K562 (cell line): ENCODE measurements at regions not wholly inside any gene's neighbourhood (a gene's known extent, or its start where the extent isn't known, plus 50 kb on each side); places are given as distances from the start of the nearest gene placed in this dataset.

Source experiments
- ATAC-seq: fragments of 200-7000 bp; cut with Tn5 transposase; 3 replicates; pipeline ENCODE4 v1.9.1; 2020; ENCODE audit warnings: moderate library complexity
- BruUV-seq: library from RNA; stranded (reverse); fragments of 400-500 nt; replicated peaks from 2 replicates; lab custom pipeline; 2021; lab: Mats Ljungman, UMichigan
- CTCF ChIA-PET: fragments of 300-600 bp; formaldehyde crosslinking; extraction: SDS; loops from one replicate; lab custom pipeline; 2021; ENCODE audit warnings: low intra/inter-chr PET ratio; lab: Yijun Ruan, JAX
- POLR2A ChIA-PET: fragments of 300-600, 350-650 bp; sonication (Branson Sonifier 250); formaldehyde crosslinking; extraction: SDS; loops from one replicate; lab custom pipeline; 2021; ENCODE audit warnings: antibody characterized with exemption, inconsistent platforms; lab: Yijun Ruan, JAX
- DNase-seq, 4 experiments: peaks; one replicate each; pipeline versions ENCODE4 v3.0.0 to v3.0.0-alpha.2; 2011 to 2018; ENCODE audit warnings: low spot score in 3 of 4, mixed read lengths in 3 of 4; ENCODE audit errors: extremely low read depth in 1 of 4
- FAIRE-seq: peaks from 2 replicates; lab custom pipeline; 2011; peaks lifted over from hg19 to GRCh38; lab: Jason Lieb, UNC
- H2AFZ ChIP-seq: 2 replicates; pipeline ENCODE4 v1.6.0; 2011; ENCODE audit warnings: low read depth, low read length, control low read depth, inconsistent platforms
- H3K27ac ChIP-seq: fragments of 200-600 bp; 3 replicates; pipeline ENCODE4 v1.8.0; 2011; ENCODE audit warnings: low read depth, mild to moderate bottlenecking, control low read depth, inconsistent platforms, low read length, moderate library complexity, mixed read lengths; ENCODE audit errors: extremely low read depth
- H3K27me3 ChIP-seq, 2 experiments: fragments of 300-600 bp in 1 of 2; 2 replicates in 1 of 2; 3 replicates in 1 of 2; pipeline versions ENCODE4 v1.6.0 to v1.8.0; 2011; ENCODE audit warnings: inconsistent platforms in 2 of 2, low read length in 2 of 2, mild to moderate bottlenecking in 1 of 2, mixed read lengths in 1 of 2, moderate library complexity in 1 of 2; ENCODE audit not compliant: control insufficient read depth in 2 of 2, insufficient read depth in 2 of 2
- H3K36me3 ChIP-seq: fragments of 300-600 bp; 3 replicates; pipeline ENCODE4 v1.8.0; 2011; ENCODE audit warnings: mild to moderate bottlenecking, low read length, inconsistent platforms; ENCODE audit not compliant: control insufficient read depth, insufficient read depth
- H3K4me1 ChIP-seq, 2 experiments: fragments of 200-600 bp in 1 of 2; replicated peaks in 1 of 2; 2 replicates in 1 of 2; 3 replicates in 1 of 2; pipeline versions ENCODE4 v1.5.1 to v1.8.0; 2011; ENCODE audit warnings: inconsistent platforms in 2 of 2, low read length in 2 of 2, mild to moderate bottlenecking in 1 of 2, mixed read lengths in 1 of 2, moderate library complexity in 1 of 2; ENCODE audit not compliant: control insufficient read depth in 2 of 2, insufficient read depth in 2 of 2
- H3K4me2 ChIP-seq: 2 replicates; pipeline ENCODE4 v1.6.1; 2011; ENCODE audit warnings: low read length, control low read depth, inconsistent platforms, mixed read lengths; ENCODE audit not compliant: insufficient read depth
- H3K4me3 ChIP-seq: fragments of 200-600 bp; sonication (generic), shearing (Covaris generic); 2 replicates; pipeline ENCODE4 v1.5.1; 2016; ENCODE audit warnings: control low read depth, inconsistent platforms
- H3K79me2 ChIP-seq: fragments of 200-600 bp; 3 replicates; pipeline ENCODE4 v1.8.0; 2011; ENCODE audit warnings: low read length, inconsistent platforms; ENCODE audit not compliant: control insufficient read depth, insufficient read depth
- H3K9ac ChIP-seq, 2 experiments: 2 replicates each; pipeline versions ENCODE4 v1.6.0 to v1.6.1; 2011; ENCODE audit warnings: low read depth in 2 of 2, low read length in 2 of 2, control low read depth in 1 of 2, inconsistent platforms in 1 of 2, mild to moderate bottlenecking in 1 of 2, mixed read lengths in 1 of 2; ENCODE audit not compliant: insufficient read depth in 1 of 2
- H3K9me1 ChIP-seq: one replicate; pipeline ENCODE4 v1.6.0; 2011; ENCODE audit warnings: inconsistent platforms, mild to moderate bottlenecking, low read length, moderate library complexity; ENCODE audit not compliant: control insufficient read depth, insufficient read depth
- H3K9me3 ChIP-seq: replicated peaks from 2 replicates; pipeline ENCODE4 v1.5.1; 2011; ENCODE audit warnings: low read depth, low read length, inconsistent platforms; ENCODE audit not compliant: control insufficient read depth, insufficient read depth
- H4K20me1 ChIP-seq: replicated peaks from 2 replicates; pipeline ENCODE4 v1.6.1; 2011; ENCODE audit warnings: low read length, inconsistent platforms, mixed read lengths; ENCODE audit not compliant: control insufficient read depth, insufficient read depth
- CBFA2T3 ChIP-seq: fragments of 450-650 bp; IDR thresholded peaks from 2 replicates; pipeline ENCODE4 v1.6.1; 2017
- CC2D1A ChIP-seq: fragments of 450-650 bp; IDR thresholded peaks from 2 replicates; pipeline ENCODE4 v1.6.1; 2017; ENCODE audit warnings: mild to moderate bottlenecking
- CREB1 ChIP-seq, 2 experiments: sonication (generic) in 1 of 2; formaldehyde crosslinking in 1 of 2; IDR thresholded peaks; 2 replicates each; pipeline versions ENCODE4 v1.6.1 to v1.8.0; 2012 to 2022; ENCODE audit warnings: inconsistent platforms in 1 of 2, mild to moderate bottlenecking in 1 of 2, missing genetic modification reagents in 1 of 2, moderate library complexity in 1 of 2
- CTBP1 ChIP-seq: fragments of 450-650 bp; IDR thresholded peaks from 2 replicates; pipeline ENCODE4 v1.6.1; 2016; ENCODE audit warnings: borderline replicate concordance
- DPF2 ChIP-seq: fragments of 450-650 bp; IDR thresholded peaks from 2 replicates; pipeline ENCODE4 v1.6.1; 2016
- EP300 ChIP-seq: IDR thresholded peaks from 2 replicates; pipeline ENCODE4 v1.6.1; 2012; ENCODE audit warnings: low read length, improper control_type of control experiment
- GABPB1 ChIP-seq: sonication (generic); formaldehyde crosslinking; IDR thresholded peaks from 2 replicates; pipeline ENCODE4 v1.8.0; 2022; ENCODE audit warnings: mild to moderate bottlenecking, missing genetic modification reagents
- JUND ChIP-seq, 2 experiments: IDR thresholded peaks; 2 replicates in 1 of 2; 3 replicates in 1 of 2; pipeline ENCODE4 v1.6.1; 2011; ENCODE audit warnings: borderline replicate concordance in 2 of 2, low read depth in 2 of 2, low read length in 2 of 2, improper control_type of control experiment in 1 of 2, missing biosample characterization in 1 of 2, missing genetic modification characterization in 1 of 2, missing genetic modification reagents in 1 of 2
- KLF16 ChIP-seq: IDR thresholded peaks from 2 replicates; pipeline ENCODE4 v1.6.1; 2016; ENCODE audit warnings: antibody characterized with exemption
- MECOM ChIP-seq: fragments of 250-450 bp; sonication (Bioruptor Pico); IDR thresholded peaks from 2 replicates; pipeline ENCODE4 v1.8.0; 2022; ENCODE audit warnings: inconsistent platforms
- MTA3 ChIP-seq: fragments of 450-650 bp; formaldehyde crosslinking; IDR thresholded peaks from 2 replicates; pipeline ENCODE4 v1.6.1; 2017; ENCODE audit warnings: mild to moderate bottlenecking, borderline replicate concordance
- MYNN ChIP-seq, 2 experiments: sonication (generic); formaldehyde crosslinking in 1 of 2; IDR thresholded peaks; 2 replicates each; pipeline versions ENCODE4 v1.5.0 to v1.6.1; 2016 to 2020; ENCODE audit warnings: antibody characterized with exemption in 1 of 2, missing genetic modification reagents in 1 of 2
- NFE2 ChIP-seq: IDR thresholded peaks from 2 replicates; pipeline ENCODE4 v1.6.1; 2014; ENCODE audit warnings: antibody characterized with exemption, low read depth
- POLR2AphosphoS5 ChIP-seq: IDR thresholded peaks from 2 replicates; pipeline ENCODE4 v1.6.1; 2011; ENCODE audit warnings: mild to moderate bottlenecking, low read depth, low read length, moderate library complexity; ENCODE audit not compliant: control insufficient read depth, insufficient read depth
- RCOR1 ChIP-seq, 2 experiments: IDR thresholded peaks; 2 replicates each; pipeline ENCODE4 v1.6.1; 2012; ENCODE audit warnings: low read depth in 2 of 2, low read length in 2 of 2, borderline replicate concordance in 1 of 2, improper control_type of control experiment in 1 of 2
- SREBF2 ChIP-seq: sonication (generic); formaldehyde crosslinking; IDR thresholded peaks from 2 replicates; pipeline ENCODE4 v1.4.0; 2020; ENCODE audit warnings: mild to moderate bottlenecking, missing genetic modification reagents
- TCF3 ChIP-seq: sonication (generic); formaldehyde crosslinking; IDR thresholded peaks from 2 replicates; pipeline ENCODE4 v1.4.0; 2020; ENCODE audit warnings: mild to moderate bottlenecking, missing genetic modification reagents
- TEAD4 ChIP-seq, 2 experiments: sonication (generic) in 1 of 2; formaldehyde crosslinking in 1 of 2; IDR thresholded peaks; 2 replicates each; pipeline versions ENCODE4 v1.6.1 to v1.8.0; 2012 to 2022; ENCODE audit warnings: borderline replicate concordance in 1 of 2, inconsistent platforms in 1 of 2, low read length in 1 of 2, mild to moderate bottlenecking in 1 of 2, missing genetic modification reagents in 1 of 2
- ZC3H11A ChIP-seq: IDR thresholded peaks from 2 replicates; pipeline ENCODE4 v1.6.1; 2012; ENCODE audit warnings: low read depth, low read length, improper control_type of control experiment
- WGBS: fragments of 100-300 bp; shearing (Covaris generic); methylation state at CpG from one replicate; pipeline ENCODE4 v1.1.6; 2016; ENCODE audit warnings: low coverage, mixed read lengths; ENCODE audit not compliant: insufficient coverage; ENCODE audit errors: missing lambda C conversion rate; 5-methylcytosine and 5-hydroxymethylcytosine counted together
- in situ Hi-C: fragments of 300-500 bp; cut with MboI; formaldehyde crosslinking; loops from 4 replicates; pipeline ENCODE4 v1.15.0; 2018; ENCODE audit warnings: inconsistent platforms, mixed read lengths
- intact Hi-C: fragments of 100-400 bp; cut with micrococcal nuclease; formaldehyde crosslinking; loops from 2 replicates; pipeline ENCODE4 v1.14.2; 2022
- TF ChIP-seq, protein P1 (sequence below): fragments of 200-800 bp; sonication (Bioruptor generic); IDR thresholded peaks from 2 replicates; pipeline ENCODE4 v1.6.1; 2017; ENCODE audit warnings: missing genetic modification characterization, missing compliant biosample characterization

DNA sequence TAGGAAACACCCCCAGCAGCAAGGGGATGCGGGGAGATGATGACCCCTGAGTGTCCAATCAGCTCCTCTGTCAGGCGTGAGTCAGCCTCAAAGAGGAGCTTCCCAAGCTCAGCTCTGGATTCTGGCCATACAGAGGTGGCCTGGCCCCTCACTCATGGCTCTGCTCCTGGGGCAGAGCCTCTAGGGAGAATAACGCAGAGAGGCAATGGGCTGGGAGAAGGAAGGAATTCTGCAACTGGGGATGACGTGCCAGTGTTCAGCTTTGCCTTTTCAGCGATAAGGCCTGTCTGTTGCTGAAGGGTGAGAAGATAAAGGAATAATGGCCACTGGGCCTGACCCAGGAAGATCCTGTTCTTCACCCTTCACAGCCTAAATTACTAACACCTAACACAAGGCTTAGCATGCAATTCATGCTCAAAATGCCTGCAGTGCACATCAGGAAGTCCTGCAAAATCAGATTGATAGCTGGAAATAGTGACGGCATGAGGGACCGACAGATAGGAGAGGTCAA, 92.2 kb downstream of the TBX19 start (continued):
- no peak for TF ChIP-seq ZC3H11A
- peak; percentile 16; the same call in 1 of the 2 replicates for TF ChIP-seq MYNN (IDR thresholded peaks at IDR 0.05)
- no peak for TF ChIP-seq MYNN (CRISPR knock-in tag; IDR thresholded peaks at IDR 0.05)
- TF ChIP-seq CREB1 (IDR thresholded peaks at IDR 0.05), result no peak
- TF ChIP-seq CREB1 (CRISPR knock-in tag; IDR thresholded peaks at IDR 0.05), result peak; percentile 41; the same call in 1 of the 2 replicates
- TF ChIP-seq SREBF2 (CRISPR knock-in tag), result no peak
- TF ChIP-seq NFE2, result peak; percentile 32; the same call in 1 of the 2 replicates

DNA sequence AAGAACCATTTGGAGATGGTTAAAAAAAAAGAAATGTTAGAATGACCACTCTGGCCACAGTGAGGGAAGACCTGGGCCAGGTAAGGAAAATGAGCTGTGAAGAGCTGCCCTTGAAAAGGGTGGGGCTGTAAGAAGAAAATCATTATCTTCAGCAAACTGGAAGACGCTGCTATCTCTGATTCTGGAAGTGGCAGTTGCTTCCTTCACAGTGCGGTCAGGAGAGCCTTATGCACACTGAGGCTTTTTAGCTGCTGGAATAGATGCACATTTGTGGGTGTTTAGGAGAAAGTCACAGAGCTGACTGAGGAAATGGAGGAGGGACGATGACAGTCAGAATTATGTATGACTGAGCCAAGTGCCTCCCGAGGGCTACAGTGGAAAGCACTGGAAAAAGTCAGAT, 91.6 kb downstream of the TBX19 start:
- Histone ChIP-seq H3K27ac (peak overlapping the region; percentile 13; the same call in 2 of the 3 replicates), H3K9me3 (no peaks in the 10 kb centered on the region), H3K4me1 (peaks cover 24 to 57% of the 10 kb centered on the region in 2 experiments), H2AFZ (peak overlapping the region; percentile 18; the same call in 1 of the 2 replicates), H3K4me3 (no peak overlapping the region), H3K4me2 (peak overlapping the region; percentile 72), H4K20me1 (no peaks in the 10 kb centered on the region), H3K9me1 (no peaks in the 10 kb centered on the region), H3K27me3 (no peaks in the 10 kb centered on the region), H3K79me2 (no peaks in the 10 kb centered on the region), H3K9ac (peak overlapping the region in 1 of 2 experiments; percentile 10; a peak in 1 of 4 replicates), H3K36me3 (no peaks in the 10 kb centered on the region)
- 2% methylated on average over 4 of the region's 4 CpGs for WGBS
- intact Hi-C loops, result no loop called here
- in situ Hi-C loops, result no loop called here
- BruUV-seq, result no TSS peak
- ChIA-PET POLR2A (interaction anchor here (0.6 to 2.2 kb wide), 6 partner anchors 10 to 87 kb away, joined by 3 to 6 read pairs (median 4); no protein-coding TSS in a partner anchor), CTCF (no interaction called here)
- ATAC-seq (peak; percentile 57), FAIRE-seq (peak; percentile 68), DNase-seq (peak in 3 of 4 experiments; percentile 29 to 72 (median 38))
- TF ChIP-seq KLF16 (peak; percentile 12; the same call in 1 of the 2 replicates), JUND (IDR thresholded peaks at IDR 0.05; ENCODE audit: borderline replicate concordance, low read depth, low read length) (0 out of 2 replicates have a peak, but pooled peaks have one; percentile 15), JUND (tag; IDR thresholded peaks at IDR 0.05; ENCODE audit: borderline replicate concordance, low read depth, low read length) (no peak; the same call in 2 of the 3 replicates), POLR2AphosphoS5 (0 out of 2 replicates have a peak, but pooled peaks have one; percentile 16), MECOM (CRISPR knock-in tag) (peak; percentile 24; the same call in 1 of the 2 replicates), EP300 (peak; percentile 74; the same call in 1 of the 2 replicates), MTA3 (no peak), GABPB1 (CRISPR knock-in tag) (0 out of 2 replicates have a peak, but pooled peaks have one; percentile 15), NFE2 (peak; percentile 27; the same call in 1 of the 2 replicates), CTBP1 (0 out of 2 replicates have a peak, but pooled peaks have one; percentile 12), DPF2 (no peak), CBFA2T3 (peak; percentile 65), RCOR1 (IDR thresholded peaks at IDR 0.05; ENCODE audit: borderline replicate concordance in 1 of 2, low read depth in 2 of 2, low read length in 2 of 2) (peak in 1 of 2 experiments; percentile 69; a peak in 1 of 4 replicates), TCF3 (CRISPR knock-in tag) (peak; percentile 60), TEAD4 (IDR thresholded peaks at IDR 0.05; ENCODE audit: low read length) (peak; percentile 69; the same call in 1 of the 2 replicates), TEAD4 (CRISPR knock-in tag; IDR thresholded peaks at IDR 0.05; ENCODE audit: borderline replicate concordance) (no peak), CC2D1A (no peak)
- TF ChIP-seq, protein P1, sequence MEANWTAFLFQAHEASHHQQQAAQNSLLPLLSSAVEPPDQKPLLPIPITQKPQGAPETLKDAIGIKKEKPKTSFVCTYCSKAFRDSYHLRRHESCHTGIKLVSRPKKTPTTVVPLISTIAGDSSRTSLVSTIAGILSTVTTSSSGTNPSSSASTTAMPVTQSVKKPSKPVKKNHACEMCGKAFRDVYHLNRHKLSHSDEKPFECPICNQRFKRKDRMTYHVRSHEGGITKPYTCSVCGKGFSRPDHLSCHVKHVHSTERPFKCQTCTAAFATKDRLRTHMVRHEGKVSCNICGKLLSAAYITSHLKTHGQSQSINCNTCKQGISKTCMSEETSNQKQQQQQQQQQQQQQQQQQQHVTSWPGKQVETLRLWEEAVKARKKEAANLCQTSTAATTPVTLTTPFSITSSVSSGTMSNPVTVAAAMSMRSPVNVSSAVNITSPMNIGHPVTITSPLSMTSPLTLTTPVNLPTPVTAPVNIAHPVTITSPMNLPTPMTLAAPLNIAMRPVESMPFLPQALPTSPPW, result peak; percentile 32; the same call in 1 of the 2 replicates
